Stimulated activated memory B cell treated with anti-CD40 and anti-IgM and Interleukin-4, amounts not matched to agents 10 μg/mL and 1 μg/mL and 100 μg/mL, for 72 hours (primary cell): ENCODE measurements at regions not wholly inside any gene's neighbourhood (a gene's known extent, or its start where the extent isn't known, plus 50 kb on each side); places are given as distances from the start of the nearest gene placed in this dataset.
"Not testable (repeated sequence)": the region's sequence is repeated elsewhere in the genome, so short reads cannot be mapped to it uniquely, and the experiment has no call there.

Source experiments
- ATAC-seq: fragments of 150-1000 bp; cut with Tn5 transposase; 2 replicates; pipeline ENCODE4 v1.10.0; 2021
- H3K27ac Mint-ChIP-seq: one replicate; pipeline ENCODE4 v1.8.0; 2022; ENCODE audit warnings: mild to moderate bottlenecking, mixed read lengths
- H3K27me3 Mint-ChIP-seq: one replicate; pipeline ENCODE4 v1.8.0; 2022; ENCODE audit warnings: mixed read lengths
- H3K36me3 Mint-ChIP-seq: one replicate; pipeline ENCODE4 v1.8.0; 2022; ENCODE audit warnings: mixed read lengths
- H3K4me1 Mint-ChIP-seq: one replicate; pipeline ENCODE4 v1.8.0; 2022; ENCODE audit warnings: mixed read lengths
- H3K4me3 Mint-ChIP-seq: one replicate; pipeline ENCODE4 v1.8.0; 2022; ENCODE audit warnings: mild to moderate bottlenecking, moderate library complexity, mixed read lengths
- H3K9me3 Mint-ChIP-seq: one replicate; pipeline ENCODE4 v1.8.0; 2022; ENCODE audit warnings: mixed read lengths

- H3K36me3 Mint-ChIP-seq, result peaks cover 64% of the 10 kb centered on the region
- no peak for ATAC-seq
- H3K9me3 Mint-ChIP-seq, result peaks cover 18% of the 10 kb centered on the region
- H3K27ac Mint-ChIP-seq, result no peak overlapping the region
- H3K4me3 Mint-ChIP-seq, result no peak overlapping the region
- no peaks in the 10 kb centered on the region for H3K27me3 Mint-ChIP-seq
- H3K4me1 Mint-ChIP-seq, result peaks cover 27% of the 10 kb centered on the region
Observed at GRCh38 chr2:241993386-241994005, 124.0 kb downstream of the RTP5 start.

- Mint-ChIP-seq H3K4me3 (no peak overlapping the region), H3K4me1 (peaks cover 24% of the 10 kb centered on the region), H3K9me3 (peaks cover 18% of the 10 kb centered on the region), H3K27me3 (no peaks in the 10 kb centered on the region), H3K27ac (no peak overlapping the region), H3K36me3 (peaks cover 63% of the 10 kb centered on the region)
- ATAC-seq, result no peak
Observed at GRCh38 chr2:241994086-241994485, 124.6 kb downstream of the RTP5 start.

GRCh38 chr2:241994556-241995213 is 125.2 kb downstream of the RTP5 start:
- H3K4me3 Mint-ChIP-seq, result no peak overlapping the region
- no peak for ATAC-seq
- peaks cover 12% of the 10 kb centered on the region for H3K9me3 Mint-ChIP-seq
- no peaks in the 10 kb centered on the region for H3K27me3 Mint-ChIP-seq
- no peak overlapping the region for H3K27ac Mint-ChIP-seq
- H3K36me3 Mint-ChIP-seq, result peaks cover 62% of the 10 kb centered on the region
- H3K4me1 Mint-ChIP-seq, result peaks cover 18% of the 10 kb centered on the region

GRCh38 chr2:241996100-241996499 is 126.6 kb downstream of the RTP5 start:
- Mint-ChIP-seq H3K36me3 (peaks cover 48% of the 10 kb centered on the region), H3K27me3 (no peaks in the 10 kb centered on the region), H3K4me3 (no peak overlapping the region), H3K9me3 (no peaks in the 10 kb centered on the region), H3K4me1 (peaks cover 4% of the 10 kb centered on the region), H3K27ac (no peak overlapping the region)
- no peak for ATAC-seq

DNA sequence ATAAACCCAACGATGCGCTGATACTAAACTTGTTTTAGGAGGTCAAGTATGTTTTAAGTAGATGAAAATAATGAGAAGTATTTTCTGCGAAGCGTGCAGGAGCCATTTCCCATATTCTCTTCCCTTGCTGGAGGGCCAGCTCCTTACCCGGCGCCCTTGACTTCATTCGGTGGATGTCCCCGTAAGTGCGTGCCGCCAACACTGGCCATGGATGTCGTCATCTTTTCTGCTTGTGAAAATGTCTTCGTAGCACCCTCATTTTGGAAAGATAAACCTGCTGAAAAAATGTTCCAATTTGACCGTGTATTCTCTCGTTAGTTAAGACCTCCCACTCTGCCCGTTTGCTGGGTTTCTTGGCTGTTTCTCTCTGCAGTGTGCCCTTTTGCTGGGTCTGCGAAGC is 127.5 kb downstream of the RTP5 start:
- H3K27me3 Mint-ChIP-seq, result no peaks in the 10 kb centered on the region
- H3K4me3 Mint-ChIP-seq, result no peak overlapping the region
- H3K27ac Mint-ChIP-seq, result no peak overlapping the region
- peaks cover 47% of the 10 kb centered on the region for H3K36me3 Mint-ChIP-seq
- H3K4me1 Mint-ChIP-seq, result no peaks in the 10 kb centered on the region
- no peaks in the 10 kb centered on the region for H3K9me3 Mint-ChIP-seq
- ATAC-seq, result no peak

DNA sequence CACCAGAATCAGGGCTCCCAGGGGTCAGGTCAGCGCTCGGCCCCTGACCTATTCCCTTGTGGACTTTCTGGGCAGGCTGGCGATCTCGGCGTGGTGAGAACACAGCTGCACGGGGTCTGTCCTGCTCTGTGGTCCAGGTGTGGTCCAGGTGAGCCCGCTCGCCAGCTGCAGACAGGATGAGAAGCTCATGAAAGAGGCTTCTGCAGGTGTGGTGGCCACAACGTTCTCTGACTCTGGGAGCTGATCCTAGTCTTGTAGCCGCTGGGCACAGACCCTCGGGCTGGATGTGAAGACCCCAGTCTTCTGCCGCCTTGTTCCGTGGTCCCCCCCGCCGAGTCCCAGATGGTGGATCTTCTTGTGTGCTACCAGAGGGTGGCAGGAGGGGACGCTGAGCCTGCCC is 129.7 kb downstream of the RTP5 start:
- H3K9me3 Mint-ChIP-seq, result no peaks in the 10 kb centered on the region
- peaks cover 39% of the 10 kb centered on the region for H3K36me3 Mint-ChIP-seq
- H3K27me3 Mint-ChIP-seq, result no peaks in the 10 kb centered on the region
- no peaks in the 10 kb centered on the region for H3K4me1 Mint-ChIP-seq
- H3K4me3 Mint-ChIP-seq, result no peak overlapping the region
- no peak for ATAC-seq
- H3K27ac Mint-ChIP-seq, result no peak overlapping the region

- no peak for ATAC-seq
- Mint-ChIP-seq H3K36me3 (peaks cover 21% of the 10 kb centered on the region), H3K4me3 (no peak overlapping the region), H3K27me3 (no peaks in the 10 kb centered on the region), H3K27ac (no peak overlapping the region), H3K4me1 (no peaks in the 10 kb centered on the region), H3K9me3 (no peaks in the 10 kb centered on the region)
Observed at GRCh38 chr2:242001853-242002252, 132.3 kb downstream of the RTP5 start.

DNA sequence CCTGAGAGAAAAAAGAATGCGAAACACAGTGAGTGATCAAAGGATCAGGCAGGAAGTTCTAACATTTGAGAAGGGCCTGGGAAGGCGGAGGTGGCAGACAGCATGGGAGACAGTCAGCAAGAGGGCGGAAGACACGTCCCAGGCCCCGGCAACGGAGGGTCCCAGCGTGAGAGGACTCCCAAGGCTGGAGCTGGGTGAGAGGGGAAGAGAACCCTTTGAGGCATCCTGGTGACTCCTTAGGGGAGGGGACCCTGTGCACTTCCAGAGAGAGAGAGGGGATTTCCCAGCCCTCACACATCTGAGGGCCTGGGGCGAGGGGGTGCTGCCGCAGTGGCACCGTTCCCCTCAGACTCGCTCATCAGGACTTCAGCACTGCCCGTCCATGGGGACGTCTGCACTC is 133.4 kb downstream of the RTP5 start:
- no peak for ATAC-seq
- Mint-ChIP-seq H3K4me3 (no peak overlapping the region), H3K4me1 (no peaks in the 10 kb centered on the region), H3K36me3 (peaks cover 10% of the 10 kb centered on the region), H3K27me3 (no peaks in the 10 kb centered on the region), H3K27ac (no peak overlapping the region), H3K9me3 (no peaks in the 10 kb centered on the region)

- no peak overlapping the region for H3K4me3 Mint-ChIP-seq
- no peaks in the 10 kb centered on the region for H3K4me1 Mint-ChIP-seq
- H3K36me3 Mint-ChIP-seq, result peaks cover 3% of the 10 kb centered on the region
- no peak for ATAC-seq
- no peaks in the 10 kb centered on the region for H3K27me3 Mint-ChIP-seq
- no peak overlapping the region for H3K27ac Mint-ChIP-seq
- no peaks in the 10 kb centered on the region for H3K9me3 Mint-ChIP-seq
Observed at GRCh38 chr2:242004223-242004901, 134.8 kb downstream of the RTP5 start.

DNA sequence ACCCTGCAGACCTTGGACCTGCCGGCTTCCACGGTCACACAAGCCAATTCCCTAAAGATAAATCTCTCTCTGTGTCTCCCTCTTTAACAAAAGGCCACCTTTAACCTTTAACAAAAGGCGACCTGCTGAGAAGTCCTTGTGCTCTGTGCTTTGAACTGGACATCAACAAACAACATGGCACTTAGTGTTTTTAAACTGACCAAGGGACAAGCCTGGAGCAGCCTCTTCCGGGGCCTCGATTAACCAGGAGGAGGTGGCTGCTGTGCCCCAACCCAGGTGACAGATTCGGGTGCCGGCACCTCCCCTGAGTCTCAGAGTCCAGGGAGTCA is 135.3 kb downstream of the RTP5 start:
- no peaks in the 10 kb centered on the region for H3K9me3 Mint-ChIP-seq
- no peak overlapping the region for H3K27ac Mint-ChIP-seq
- H3K4me1 Mint-ChIP-seq, result no peaks in the 10 kb centered on the region
- no peaks in the 10 kb centered on the region for H3K36me3 Mint-ChIP-seq
- no peak for ATAC-seq
- H3K27me3 Mint-ChIP-seq, result no peaks in the 10 kb centered on the region
- no peak overlapping the region for H3K4me3 Mint-ChIP-seq

DNA sequence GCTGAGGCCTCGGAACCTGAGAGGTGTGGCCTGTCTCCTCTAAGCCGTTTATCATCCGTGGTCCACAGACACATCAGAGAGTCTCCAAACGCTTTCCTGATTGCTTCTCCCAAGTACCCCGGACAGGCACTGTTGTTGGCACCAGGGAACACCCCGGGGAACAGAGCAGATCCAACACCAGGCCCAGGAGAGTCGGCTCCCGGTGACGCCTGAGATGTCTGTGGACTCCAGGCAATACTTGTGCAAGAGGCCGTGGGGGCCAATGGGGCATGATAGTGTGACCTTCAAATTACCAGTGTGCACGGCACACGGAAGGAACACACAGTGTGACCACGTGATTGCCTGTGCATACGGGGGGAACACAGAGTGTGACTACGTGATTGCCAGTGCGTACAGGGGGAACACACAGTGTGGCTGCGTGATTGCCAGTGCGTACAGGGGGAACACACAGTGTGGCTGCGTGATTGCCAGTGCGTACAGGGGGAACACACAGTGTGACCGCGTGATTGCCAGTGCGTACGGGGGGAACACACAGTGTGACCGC is 136.6 kb downstream of the RTP5 start:
- H3K27me3 Mint-ChIP-seq, H3K27ac Mint-ChIP-seq, H3K4me3 Mint-ChIP-seq, H3K36me3 Mint-ChIP-seq, H3K9me3 Mint-ChIP-seq, ATAC-seq, H3K4me1 Mint-ChIP-seq: not testable (repeated sequence)

- not testable (repeated sequence) for H3K27ac Mint-ChIP-seq, H3K4me3 Mint-ChIP-seq, H3K27me3 Mint-ChIP-seq, ATAC-seq, H3K9me3 Mint-ChIP-seq, H3K36me3 Mint-ChIP-seq
- H3K4me1 Mint-ChIP-seq, result peaks cover 24% of the 10 kb centered on the region
Observed at GRCh38 chr2:242008908-242009307, 139.4 kb downstream of the RTP5 start.

GRCh38 chr2:242009846-242010245 is 140.3 kb downstream of the RTP5 start:
- peaks cover 24% of the 10 kb centered on the region for H3K4me1 Mint-ChIP-seq
- not testable (repeated sequence) for H3K9me3 Mint-ChIP-seq, H3K27ac Mint-ChIP-seq, H3K4me3 Mint-ChIP-seq, H3K36me3 Mint-ChIP-seq, H3K27me3 Mint-ChIP-seq, ATAC-seq

GRCh38 chr2:242010252-242011166 is 141.0 kb downstream of the RTP5 start:
- ATAC-seq, result peak; percentile 28
- H3K4me1 Mint-ChIP-seq, result peaks cover 24% of the 10 kb centered on the region
- H3K27ac Mint-ChIP-seq, result peak overlapping the region; percentile 24
- H3K36me3 Mint-ChIP-seq, H3K4me3 Mint-ChIP-seq, H3K9me3 Mint-ChIP-seq, H3K27me3 Mint-ChIP-seq: not testable (repeated sequence)

GRCh38 chr2:242011167-242011513 is 141.6 kb downstream of the RTP5 start:
- Mint-ChIP-seq H3K4me1 (peaks cover 24% of the 10 kb centered on the region), H3K4me3 (no peak overlapping the region), H3K27ac (peak overlapping the region; percentile 24), H3K9me3 (no peaks in the 10 kb centered on the region), H3K36me3 (no peaks in the 10 kb centered on the region), H3K27me3 (no peaks in the 10 kb centered on the region)
- ATAC-seq, result peak; percentile 66
